H9 (cell line): ENCODE measurements at regions not wholly inside any gene's neighbourhood (a gene's known extent, or its start where the extent isn't known, plus 50 kb on each side); places are given as distances from the start of the nearest gene placed in this dataset.

Experiments
- DNase-seq: peaks from one replicate; pipeline ENCODE4 v3.0.0-alpha.2; 2017
- H2AFZ ChIP-seq: one replicate; pipeline ENCODE4 v1.6.1; 2013; ENCODE audit warnings: mild to moderate bottlenecking, low read length, control low read depth, moderate library complexity
- H2AK5ac ChIP-seq: 2 replicates; pipeline ENCODE4 v1.6.1; 2013; ENCODE audit warnings: low read length, control low read depth, mixed read lengths; ENCODE audit not compliant: insufficient read length
- H2BK120ac ChIP-seq: one replicate; pipeline ENCODE4 v1.6.1; 2013; ENCODE audit warnings: low read depth, mild to moderate bottlenecking, low read length, control low read depth, inconsistent platforms; ENCODE audit not compliant: poor library complexity, severe bottlenecking
- H2BK12ac ChIP-seq: 2 replicates; pipeline ENCODE4 v1.6.1; 2013; ENCODE audit warnings: low read length, control low read depth, mixed read lengths, low read depth; ENCODE audit not compliant: insufficient read length
- H2BK15ac ChIP-seq: 2 replicates; pipeline ENCODE4 v1.6.1; 2013; ENCODE audit warnings: low read depth, low read length, control low read depth
- H2BK20ac ChIP-seq: one replicate; pipeline ENCODE4 v1.6.1; 2013; ENCODE audit warnings: low read depth, mild to moderate bottlenecking, low read length, control low read depth, inconsistent platforms; ENCODE audit not compliant: poor library complexity, severe bottlenecking
- H2BK5ac ChIP-seq: 2 replicates; pipeline ENCODE4 v1.6.1; 2013; ENCODE audit warnings: low read length, control low read depth, mixed read lengths; ENCODE audit not compliant: insufficient read length
- H3K14ac ChIP-seq: 2 replicates; pipeline ENCODE4 v1.6.1; 2013; ENCODE audit warnings: low read length, control low read depth; ENCODE audit not compliant: insufficient read depth
- H3K18ac ChIP-seq: 2 replicates; pipeline ENCODE4 v1.6.1; 2013; ENCODE audit warnings: low read depth, mild to moderate bottlenecking, mixed read lengths, low read length, control low read depth; ENCODE audit not compliant: insufficient read length
- H3K23ac ChIP-seq: 2 replicates; pipeline ENCODE4 v1.6.1; 2013; ENCODE audit warnings: low read length, control low read depth, mixed read lengths, low read depth; ENCODE audit not compliant: insufficient read length
- H3K23me2 ChIP-seq: 2 replicates; pipeline ENCODE4 v1.6.1; 2013; ENCODE audit warnings: low read depth, mild to moderate bottlenecking, mixed read lengths, low read length, control low read depth; ENCODE audit not compliant: insufficient read length, poor library complexity, severe bottlenecking
- H3K27ac ChIP-seq: 2 replicates; pipeline ENCODE4 v1.5.1; 2013; ENCODE audit warnings: low read length, control low read depth, mixed read lengths, low read depth; ENCODE audit not compliant: insufficient read length
- H3K27me3 ChIP-seq: 2 replicates; pipeline ENCODE4 v1.6.1; 2013; ENCODE audit warnings: low read length, control low read depth, inconsistent platforms; ENCODE audit not compliant: insufficient read depth
- H3K4ac ChIP-seq: 2 replicates; pipeline ENCODE4 v1.6.1; 2013; ENCODE audit warnings: low read depth, mild to moderate bottlenecking, control low read depth, inconsistent platforms, low read length, moderate library complexity
- H3K4me1 ChIP-seq: 2 replicates; pipeline ENCODE4 v1.6.1; 2013; ENCODE audit warnings: low read length, control low read depth, inconsistent platforms; ENCODE audit not compliant: insufficient read depth
- H3K4me2 ChIP-seq: 2 replicates; pipeline ENCODE4 v1.6.1; 2013; ENCODE audit warnings: low read length, control low read depth, mixed read lengths; ENCODE audit not compliant: insufficient read length, insufficient read depth
- H3K56ac ChIP-seq: 2 replicates; pipeline ENCODE4 v1.6.1; 2013; ENCODE audit warnings: low read depth, mild to moderate bottlenecking, mixed read lengths, low read length, control low read depth; ENCODE audit not compliant: insufficient read length
- H3K79me1 ChIP-seq: 2 replicates; pipeline ENCODE4 v1.6.1; 2013; ENCODE audit warnings: low read depth, mild to moderate bottlenecking, moderate library complexity, low read length, control low read depth, inconsistent platforms; ENCODE audit not compliant: insufficient read depth, poor library complexity, severe bottlenecking
- H3K79me2 ChIP-seq: 2 replicates; pipeline ENCODE4 v1.6.1; 2013; ENCODE audit warnings: low read length, control low read depth, inconsistent platforms; ENCODE audit not compliant: insufficient read depth
- H3K9ac ChIP-seq: 2 replicates; pipeline ENCODE4 v1.6.1; 2013; ENCODE audit warnings: low read length, control low read depth, mixed read lengths; ENCODE audit not compliant: insufficient read length; ENCODE audit errors: extremely low read depth
- H3K9me3 ChIP-seq: one replicate; pipeline ENCODE4 v1.6.1; 2013; ENCODE audit warnings: low read depth, low read length, inconsistent platforms; ENCODE audit not compliant: control insufficient read depth
- H3T11ph ChIP-seq: one replicate; pipeline ENCODE4 v1.6.1; 2013; ENCODE audit warnings: mild to moderate bottlenecking, low read length, control low read depth, inconsistent platforms
- H4K20me1 ChIP-seq: one replicate; pipeline ENCODE4 v1.6.1; 2013; ENCODE audit not compliant: control insufficient read depth, insufficient read length, insufficient read depth
- H4K5ac ChIP-seq: 2 replicates; pipeline ENCODE4 v1.6.1; 2013; ENCODE audit warnings: low read depth, mild to moderate bottlenecking, mixed read lengths, low read length, control low read depth; ENCODE audit not compliant: insufficient read length
- H4K8ac ChIP-seq: replicated peaks from 2 replicates; pipeline ENCODE4 v1.6.1; 2013; ENCODE audit warnings: low read length, control low read depth, mixed read lengths, low read depth; ENCODE audit not compliant: insufficient read length
- H4K91ac ChIP-seq: 2 replicates; pipeline ENCODE4 v1.6.1; 2013; ENCODE audit warnings: low read depth, mild to moderate bottlenecking, moderate library complexity, mixed read lengths, low read length, control low read depth; ENCODE audit not compliant: insufficient read length
- H3K27ac Mint-ChIP-seq, 3 experiments: 2 replicates in 2 of 3; 3 replicates in 1 of 3; pipeline ENCODE4 v1.8.0; 2020 to 2021; ENCODE audit warnings: mixed read lengths in 3 of 3, mild to moderate bottlenecking in 1 of 3, moderate library complexity in 1 of 3
- H3K27me3 Mint-ChIP-seq: 2 replicates; pipeline ENCODE4 v1.8.0; 2021; ENCODE audit warnings: low read depth, mild to moderate bottlenecking, moderate library complexity, mixed read lengths
- H3K36me3 Mint-ChIP-seq, 3 experiments: 2 replicates in 2 of 3; 3 replicates in 1 of 3; pipeline ENCODE4 v1.8.0; 2020 to 2021; ENCODE audit warnings: low read depth in 3 of 3, mixed read lengths in 3 of 3; ENCODE audit not compliant: insufficient read depth in 1 of 3
- H3K4me1 Mint-ChIP-seq, 2 experiments: 2 replicates each; pipeline ENCODE4 v1.8.0; 2020; ENCODE audit warnings: mixed read lengths in 2 of 2
- H3K4me3 Mint-ChIP-seq, 2 experiments: 2 replicates in 1 of 2; 3 replicates in 1 of 2; pipeline ENCODE4 v1.8.0; 2020 to 2021; ENCODE audit warnings: mild to moderate bottlenecking in 2 of 2, mixed read lengths in 2 of 2, moderate library complexity in 1 of 2
- H3K9me3 Mint-ChIP-seq, 2 experiments: 2 replicates in 1 of 2; 3 replicates in 1 of 2; pipeline ENCODE4 v1.8.0; 2020; ENCODE audit warnings: mild to moderate bottlenecking in 2 of 2, mixed read lengths in 2 of 2, moderate library complexity in 1 of 2
- CTCF ChIP-seq: fragments of 200-600 bp; sonication (generic); conservative IDR thresholded peaks from 3 replicates; pipeline ENCODE4 v1.8.0; 2021; ENCODE audit warnings: antibody characterized with exemption, mild to moderate bottlenecking
- WGBS: extraction: QIAGEN DNeasy Blood & Tissue Kit; methylation state at CpG from one replicate; pipeline ENCODE4 v1.1.7; 2013; ENCODE audit warnings: missing lambda C conversion rate, low lambda C conversion rate, mixed read lengths; ENCODE audit not compliant: insufficient read length; ENCODE audit errors: extremely low coverage; 5-methylcytosine and 5-hydroxymethylcytosine counted together

DNA sequence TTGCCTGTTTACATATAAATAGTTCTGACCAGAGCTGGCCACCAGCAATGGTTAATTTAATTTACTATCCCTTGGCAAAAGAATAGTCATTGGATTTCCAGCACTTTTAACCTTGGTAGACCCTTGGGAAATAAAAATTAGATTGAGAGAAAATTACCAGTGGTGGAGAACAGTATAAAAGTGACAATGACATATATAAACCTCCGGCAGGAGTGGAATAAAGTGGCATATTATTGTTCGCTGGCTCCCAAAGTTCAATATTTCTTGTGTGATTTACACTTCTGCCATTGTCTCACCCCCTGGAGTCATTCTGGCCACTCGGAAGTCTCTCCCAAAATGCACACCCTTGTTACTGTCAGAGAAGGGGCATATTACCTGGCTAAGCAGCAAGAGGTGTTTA is 347.7 kb downstream of the NPIPA8 start:
- H3K9me3 ChIP-seq = no peaks in the 10 kb centered on the region
- DNase-seq = no peak
- Mint-ChIP-seq H3K27ac (no peak overlapping the region), H3K36me3 (no peaks in the 10 kb centered on the region), H3K4me1 (peaks cover 11 to 12% of the 10 kb centered on the region in 2 experiments), H3K27me3 (peaks cover 2% of the 10 kb centered on the region), H3K4me3 (no peak overlapping the region), H3K9me3 (no peaks in the 10 kb centered on the region; a peak in 1 of 5 replicates)
- no peak overlapping the region for H4K91ac ChIP-seq
- no peaks in the 10 kb centered on the region for H3K79me1 ChIP-seq
- no peak overlapping the region for H4K5ac ChIP-seq
- no peak for TF ChIP-seq CTCF
- no peak overlapping the region for H2BK15ac ChIP-seq
- H4K20me1 ChIP-seq = no peaks in the 10 kb centered on the region
- H2AFZ ChIP-seq = no peak overlapping the region
- WGBS = no CpG with 5 or more reads among the region's 3 CpGs
- H3K27ac ChIP-seq = no peak overlapping the region
- no peak overlapping the region for H3K14ac ChIP-seq
- H3K23ac ChIP-seq = no peak overlapping the region
- no peak overlapping the region for H3K56ac ChIP-seq
- no peak overlapping the region for H2BK5ac ChIP-seq
- no peaks in the 10 kb centered on the region for H3K27me3 ChIP-seq
- H3K79me2 ChIP-seq = no peaks in the 10 kb centered on the region
- no peaks in the 10 kb centered on the region for H3K23me2 ChIP-seq
- no peak overlapping the region for H2BK12ac ChIP-seq
- no peak overlapping the region for H2AK5ac ChIP-seq
- H4K8ac ChIP-seq = no peak overlapping the region
- H3K18ac ChIP-seq = no peak overlapping the region
- no peak overlapping the region for H3K4ac ChIP-seq
- H3K4me1 ChIP-seq = no peaks in the 10 kb centered on the region
- no peak overlapping the region for H3K4me2 ChIP-seq
- no peak overlapping the region for H2BK120ac ChIP-seq
- H2BK20ac ChIP-seq = no peak overlapping the region
- no peak overlapping the region for H3T11ph ChIP-seq
- no peak overlapping the region for H3K9ac ChIP-seq
